ENCODE measurements at regions not wholly inside any gene's neighbourhood (a gene's known extent, or its start where the extent isn't known, plus 50 kb on each side); places are given as distances from the start of the nearest gene placed in this dataset.

DNA sequence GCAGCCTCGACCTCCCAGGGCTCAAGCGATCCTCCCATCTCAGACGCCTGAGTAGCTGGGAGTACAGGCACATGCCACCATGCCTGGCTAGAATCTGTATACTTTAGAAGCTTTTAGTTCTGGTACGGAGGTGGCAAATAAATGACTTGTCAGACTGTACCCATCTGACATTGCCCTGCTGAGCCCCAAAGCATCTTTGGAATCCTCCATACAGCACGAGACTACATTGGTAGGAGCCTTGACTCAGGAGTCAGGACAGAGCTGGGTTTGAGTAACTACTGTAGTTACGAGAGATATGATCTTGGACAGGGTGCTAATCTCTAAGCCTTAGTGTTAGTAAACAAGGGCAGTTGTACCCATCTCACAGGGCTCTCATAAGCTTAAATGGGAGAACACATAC lies 67.8 kb upstream of the NPHP3 start:
- Histone ChIP-seq H3K27ac (ENCODE audit: low read depth in 2 of 2, low read length in 1 of 2) (no peak overlapping the region), H3K4me1 (ENCODE audit: control insufficient read depth in 1 of 2, insufficient read depth in 2 of 2, low read depth in 1 of 2, low read length in 1 of 2) (peaks cover 0 to 9% of the 10 kb centered on the region in 2 experiments; a peak in 1 of 4 replicates), H3K79me2 (ENCODE audit: insufficient read depth) (no peaks in the 10 kb centered on the region), H4K20me1 (ENCODE audit: insufficient read depth) (no peaks in the 10 kb centered on the region), H3K9me3 (no peaks in the 10 kb centered on the region), H2AFZ (ENCODE audit: low read depth) (no peak overlapping the region), H3K9ac (no peak overlapping the region), H3K36me3 (replicated peaks in 1 of 2; ENCODE audit: control insufficient read depth in 1 of 2, insufficient read depth in 2 of 2, low read length in 1 of 2) (no peaks in the 10 kb centered on the region), H3K27me3 (ENCODE audit: insufficient read depth) (no peaks in the 10 kb centered on the region), H3F3A (replicated peaks; ENCODE audit: insufficient read depth) (no peaks in the 10 kb centered on the region), H3K9me2 (no peaks in the 10 kb centered on the region), H3K4me2 (no peak overlapping the region), H3K4me3 (ENCODE audit: low read depth in 2 of 2, low read length in 1 of 2) (no peak overlapping the region)
- CTCF ChIA-PET, result interaction anchor here (1.0 kb wide), 1 partner anchor 37 kb away, joined by 3 read pairs; no protein-coding TSS in a partner anchor
- TF ChIP-seq TEAD4 (IDR thresholded peaks at IDR 0.05; ENCODE audit: borderline replicate concordance, insufficient read depth) (no peak), GABPA (IDR thresholded peaks at IDR 0.05; ENCODE audit: low read depth) (no peak), YY1 (IDR thresholded peaks at IDR 0.05; ENCODE audit: low read depth) (no peak), GATA2 (CRISPR knock-in tag; IDR thresholded peaks at IDR 0.05) (no peak), RXRA (IDR thresholded peaks at IDR 0.05; ENCODE audit: borderline replicate concordance, low read depth) (no peak), TAF1 (IDR thresholded peaks at IDR 0.05; ENCODE audit: borderline replicate concordance, low read depth, low read length) (no peak), JUND (IDR thresholded peaks at IDR 0.05) (no peak), EZH2phosphoT487 (IDR thresholded peaks at IDR 0.05; ENCODE audit: borderline replicate concordance, low read depth) (no peak), FOXM1 (IDR thresholded peaks at IDR 0.05; ENCODE audit: low read depth) (no peak), TCF12 (IDR thresholded peaks at IDR 0.05) (no peak), FOXJ3 (CRISPR knock-in tag; IDR thresholded peaks at IDR 0.05) (no peak), SMC3 (IDR thresholded peaks at IDR 0.05; ENCODE audit: low read depth, low read length) (no peak)
- TF ChIP-seq, protein P1, sequence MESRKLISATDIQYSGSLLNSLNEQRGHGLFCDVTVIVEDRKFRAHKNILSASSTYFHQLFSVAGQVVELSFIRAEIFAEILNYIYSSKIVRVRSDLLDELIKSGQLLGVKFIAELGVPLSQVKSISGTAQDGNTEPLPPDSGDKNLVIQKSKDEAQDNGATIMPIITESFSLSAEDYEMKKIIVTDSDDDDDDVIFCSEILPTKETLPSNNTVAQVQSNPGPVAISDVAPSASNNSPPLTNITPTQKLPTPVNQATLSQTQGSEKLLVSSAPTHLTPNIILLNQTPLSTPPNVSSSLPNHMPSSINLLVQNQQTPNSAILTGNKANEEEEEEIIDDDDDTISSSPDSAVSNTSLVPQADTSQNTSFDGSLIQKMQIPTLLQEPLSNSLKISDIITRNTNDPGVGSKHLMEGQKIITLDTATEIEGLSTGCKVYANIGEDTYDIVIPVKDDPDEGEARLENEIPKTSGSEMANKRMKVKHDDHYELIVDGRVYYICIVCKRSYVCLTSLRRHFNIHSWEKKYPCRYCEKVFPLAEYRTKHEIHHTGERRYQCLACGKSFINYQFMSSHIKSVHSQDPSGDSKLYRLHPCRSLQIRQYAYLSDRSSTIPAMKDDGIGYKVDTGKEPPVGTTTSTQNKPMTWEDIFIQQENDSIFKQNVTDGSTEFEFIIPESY (IDR thresholded peaks at IDR 0.05; ENCODE audit: borderline replicate concordance, low read depth), result no peak
- TF ChIP-seq, protein P2, sequence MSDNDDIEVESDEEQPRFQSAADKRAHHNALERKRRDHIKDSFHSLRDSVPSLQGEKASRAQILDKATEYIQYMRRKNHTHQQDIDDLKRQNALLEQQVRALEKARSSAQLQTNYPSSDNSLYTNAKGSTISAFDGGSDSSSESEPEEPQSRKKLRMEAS (IDR thresholded peaks at IDR 0.05; ENCODE audit: low read depth), result no peak
- POLR2A ChIA-PET, result no interaction called here
- DNase-seq, result no peak
- WGBS (ENCODE audit: low lambda C conversion rate), result 55% methylated on average over 4 of the region's 6 CpGs

DNA sequence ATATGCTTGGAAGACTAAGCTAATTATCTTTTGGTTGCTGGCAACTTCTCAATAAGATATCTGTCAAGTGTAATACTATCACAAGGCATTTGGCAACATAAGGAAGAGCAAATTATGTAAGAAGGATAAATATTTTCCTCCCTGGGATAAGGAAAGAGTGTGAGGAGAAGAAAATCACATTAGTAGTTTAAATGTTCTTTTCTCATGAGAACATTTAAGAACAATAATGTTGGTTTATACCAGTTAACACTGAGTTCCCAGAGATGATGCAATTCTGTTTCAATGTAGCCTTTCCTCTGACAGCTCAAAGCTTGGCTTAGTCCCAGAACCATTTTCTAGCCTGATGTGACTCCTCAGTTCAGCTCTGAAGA lies 66.1 kb upstream of the NPHP3 start:
- H3K9me3 ChIP-seq, result no peaks in the 10 kb centered on the region

More for the DNA sequence above, 66.1 kb upstream of the NPHP3 start:
- H3K9ac ChIP-seq, result no peak overlapping the region
- H3K4me3 ChIP-seq (ENCODE audit: low read depth in 2 of 2, low read length in 1 of 2), result no peak overlapping the region
- TF ChIP-seq TCF12 (IDR thresholded peaks at IDR 0.05), result 0 out of 2 replicates have a peak, but pooled peaks have one; percentile 9
- TF ChIP-seq, protein P2 (IDR thresholded peaks at IDR 0.05; ENCODE audit: low read depth), result no peak
- TF ChIP-seq NFIC (IDR thresholded peaks at IDR 0.05; ENCODE audit: borderline replicate concordance), result peak; percentile 15; the same call in 1 of the 2 replicates
- H3K79me2 ChIP-seq (ENCODE audit: insufficient read depth), result no peaks in the 10 kb centered on the region
- peaks cover 0 to 9% of the 10 kb centered on the region in 2 experiments; a peak in 1 of 4 replicates for H3K4me1 ChIP-seq (ENCODE audit: control insufficient read depth in 1 of 2, insufficient read depth in 2 of 2, low read depth in 1 of 2, low read length in 1 of 2)
- DNase-seq, result no peak
- H3K27ac ChIP-seq (ENCODE audit: low read depth in 2 of 2, low read length in 1 of 2), result peak overlapping the region in 1 of 2 experiments; percentile 56; a peak in 2 of 4 replicates
- H3K36me3 ChIP-seq (replicated peaks in 1 of 2; ENCODE audit: control insufficient read depth in 1 of 2, insufficient read depth in 2 of 2, low read length in 1 of 2), result no peaks in the 10 kb centered on the region
- ChIA-PET POLR2A (no interaction called here), CTCF (interaction anchor here (1.5 kb wide), 1 partner anchor 13 kb away, joined by 3 read pairs; no protein-coding TSS in a partner anchor)
- H3K27me3 ChIP-seq (ENCODE audit: insufficient read depth), result no peaks in the 10 kb centered on the region
- H3K9me2 ChIP-seq, result no peaks in the 10 kb centered on the region
- no peaks in the 10 kb centered on the region for H4K20me1 ChIP-seq (ENCODE audit: insufficient read depth)
- no peaks in the 10 kb centered on the region for H3F3A ChIP-seq (replicated peaks; ENCODE audit: insufficient read depth)
- no peak overlapping the region; the same call in 1 of the 2 replicates for H3K4me2 ChIP-seq
- H2AFZ ChIP-seq (ENCODE audit: low read depth), result no peak overlapping the region
